PFSK-1 (cell line): ENCODE measurements at regions not wholly inside any gene's neighbourhood (a gene's known extent, or its start where the extent isn't known, plus 50 kb on each side); places are given as distances from the start of the nearest gene placed in this dataset.

Experiments
- FOXP2 ChIP-seq: optimal IDR thresholded peaks from 2 replicates; pipeline ENCODE3; 2011; ENCODE audit warnings: borderline replicate concordance, control low read depth, inconsistent platforms; ENCODE audit not compliant: insufficient read depth; ENCODE audit errors: extremely low read length, extremely low read depth
- POLR2AphosphoS5 ChIP-seq: IDR thresholded peaks from 2 replicates; pipeline ENCODE4 v1.6.1; 2012; ENCODE audit warnings: low read depth, mild to moderate bottlenecking, control low read depth, low read length, moderate library complexity
- SIN3A ChIP-seq: IDR thresholded peaks from 2 replicates; pipeline ENCODE4 v1.6.1; 2012; ENCODE audit warnings: mild to moderate bottlenecking, low read length, moderate library complexity, borderline replicate concordance; ENCODE audit not compliant: insufficient read depth
- TAF1 ChIP-seq: IDR thresholded peaks from 2 replicates; pipeline ENCODE4 v1.6.1; 2012; ENCODE audit warnings: low read length, control low read depth, borderline replicate concordance; ENCODE audit not compliant: insufficient read depth
- TF ChIP-seq, protein P1 (sequence below), 2 experiments: IDR thresholded peaks; 2 replicates each; pipeline versions ENCODE4 v1.6.1 to v1.8.0; 2011 to 2012; ENCODE audit warnings: low read depth in 2 of 2, low read length in 2 of 2, control low read depth in 1 of 2, inconsistent platforms in 1 of 2, mild to moderate bottlenecking in 1 of 2, moderate library complexity in 1 of 2; ENCODE audit not compliant: insufficient read depth in 1 of 2

DNA sequence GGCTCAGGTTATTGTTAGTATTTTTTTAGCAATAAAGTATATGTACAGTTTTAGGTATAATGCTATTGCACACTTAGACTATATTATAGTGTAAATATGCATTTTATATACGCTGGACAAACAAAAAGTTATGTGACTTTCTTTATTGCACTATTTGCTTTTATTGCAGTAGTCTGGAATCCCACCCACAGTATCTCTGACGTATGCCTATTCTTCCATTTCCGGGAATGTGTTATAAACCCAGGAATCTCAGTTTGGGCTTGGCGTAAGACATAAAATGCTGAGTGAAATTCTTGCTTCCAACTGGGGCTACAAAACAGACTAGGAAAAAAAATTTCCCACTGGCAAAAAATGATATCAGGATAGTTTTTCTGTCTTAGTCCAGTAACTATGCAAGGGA, 119.1 kb downstream of the HTR1A start:
- TF ChIP-seq POLR2AphosphoS5 (no peak), FOXP2 (no peak), TAF1 (no peak), SIN3A (no peak)
- TF ChIP-seq, protein P1, sequence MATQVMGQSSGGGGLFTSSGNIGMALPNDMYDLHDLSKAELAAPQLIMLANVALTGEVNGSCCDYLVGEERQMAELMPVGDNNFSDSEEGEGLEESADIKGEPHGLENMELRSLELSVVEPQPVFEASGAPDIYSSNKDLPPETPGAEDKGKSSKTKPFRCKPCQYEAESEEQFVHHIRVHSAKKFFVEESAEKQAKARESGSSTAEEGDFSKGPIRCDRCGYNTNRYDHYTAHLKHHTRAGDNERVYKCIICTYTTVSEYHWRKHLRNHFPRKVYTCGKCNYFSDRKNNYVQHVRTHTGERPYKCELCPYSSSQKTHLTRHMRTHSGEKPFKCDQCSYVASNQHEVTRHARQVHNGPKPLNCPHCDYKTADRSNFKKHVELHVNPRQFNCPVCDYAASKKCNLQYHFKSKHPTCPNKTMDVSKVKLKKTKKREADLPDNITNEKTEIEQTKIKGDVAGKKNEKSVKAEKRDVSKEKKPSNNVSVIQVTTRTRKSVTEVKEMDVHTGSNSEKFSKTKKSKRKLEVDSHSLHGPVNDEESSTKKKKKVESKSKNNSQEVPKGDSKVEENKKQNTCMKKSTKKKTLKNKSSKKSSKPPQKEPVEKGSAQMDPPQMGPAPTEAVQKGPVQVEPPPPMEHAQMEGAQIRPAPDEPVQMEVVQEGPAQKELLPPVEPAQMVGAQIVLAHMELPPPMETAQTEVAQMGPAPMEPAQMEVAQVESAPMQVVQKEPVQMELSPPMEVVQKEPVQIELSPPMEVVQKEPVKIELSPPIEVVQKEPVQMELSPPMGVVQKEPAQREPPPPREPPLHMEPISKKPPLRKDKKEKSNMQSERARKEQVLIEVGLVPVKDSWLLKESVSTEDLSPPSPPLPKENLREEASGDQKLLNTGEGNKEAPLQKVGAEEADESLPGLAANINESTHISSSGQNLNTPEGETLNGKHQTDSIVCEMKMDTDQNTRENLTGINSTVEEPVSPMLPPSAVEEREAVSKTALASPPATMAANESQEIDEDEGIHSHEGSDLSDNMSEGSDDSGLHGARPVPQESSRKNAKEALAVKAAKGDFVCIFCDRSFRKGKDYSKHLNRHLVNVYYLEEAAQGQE (IDR thresholded peaks at IDR 0.05; ENCODE audit: insufficient read depth in 1 of 2, low read depth in 2 of 2, low read length in 2 of 2), result no peak

- TF ChIP-seq SIN3A (no peak), FOXP2 (no peak), POLR2AphosphoS5 (no peak), TAF1 (no peak)
- TF ChIP-seq, protein P1 (IDR thresholded peaks at IDR 0.05; ENCODE audit: insufficient read depth in 1 of 2, low read depth in 2 of 2, low read length in 2 of 2), result no peak
Measured at GRCh38 chr5:63837437-63837836, 124.8 kb downstream of the HTR1A start.

- TF ChIP-seq FOXP2, result no peak
- TF ChIP-seq SIN3A, result no peak
- no peak for TF ChIP-seq TAF1
- TF ChIP-seq, protein P1 (IDR thresholded peaks at IDR 0.05; ENCODE audit: insufficient read depth in 1 of 2, low read depth in 2 of 2, low read length in 2 of 2), result no peak
- TF ChIP-seq POLR2AphosphoS5, result no peak
Measured at GRCh38 chr5:63831381-63831780, 130.9 kb downstream of the HTR1A start.

DNA sequence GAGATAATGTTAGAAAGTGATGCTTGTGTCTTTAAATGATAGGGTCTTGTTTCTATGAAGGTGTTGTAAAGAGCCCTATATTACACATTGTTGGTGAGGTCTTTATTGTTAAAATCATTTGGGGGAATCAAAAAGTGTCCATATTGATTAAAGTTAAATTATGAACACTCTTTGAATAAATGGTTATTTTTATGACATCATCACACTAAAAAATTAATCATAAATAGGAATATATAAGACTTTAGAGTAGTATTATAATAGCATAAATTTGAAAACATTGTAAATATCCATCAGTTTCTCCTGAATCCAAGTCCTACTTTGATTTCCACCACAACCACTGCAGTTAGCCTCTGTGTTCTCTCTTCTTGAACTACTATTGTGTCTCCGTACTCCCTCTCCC, 136.3 kb downstream of the HTR1A start:
- TF ChIP-seq, protein P1 (IDR thresholded peaks at IDR 0.05; ENCODE audit: insufficient read depth in 1 of 2, low read depth in 2 of 2, low read length in 2 of 2), result no peak
- TF ChIP-seq FOXP2 (no peak), TAF1 (no peak), POLR2AphosphoS5 (no peak), SIN3A (no peak)

- TF ChIP-seq, protein P1 (IDR thresholded peaks at IDR 0.05; ENCODE audit: insufficient read depth in 1 of 2, low read depth in 2 of 2, low read length in 2 of 2), result no peak
- TF ChIP-seq SIN3A, result no peak
- TF ChIP-seq FOXP2, result no peak
- TF ChIP-seq POLR2AphosphoS5, result no peak
- no peak for TF ChIP-seq TAF1
Measured at GRCh38 chr5:63823583-63823982, 138.7 kb downstream of the HTR1A start.
